ENCODE measurements at regions not wholly inside any gene's neighbourhood (a gene's known extent, or its start where the extent isn't known, plus 50 kb on each side); places are given as distances from the start of the nearest gene placed in this dataset.

DNA sequence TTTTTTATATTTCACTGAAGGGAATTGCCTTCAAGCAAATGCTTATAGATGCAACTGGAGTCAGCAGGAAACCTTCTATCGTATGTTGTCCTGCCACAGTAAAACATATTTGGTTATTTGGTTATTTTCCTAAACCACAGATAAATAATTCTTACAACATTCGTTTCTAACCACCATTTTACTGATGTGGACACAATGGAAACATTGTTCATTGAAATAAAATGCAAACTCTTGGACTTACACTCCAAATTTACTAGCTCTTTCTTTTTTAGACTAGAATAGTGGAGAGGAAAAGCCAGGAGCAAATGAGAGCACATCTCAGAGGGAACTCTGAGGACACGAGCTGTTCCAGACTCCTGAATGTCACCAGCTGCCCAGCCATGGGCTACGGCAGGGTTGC lies 114.8 kb downstream of the RPS12 start:
- no peak for DNase-seq
- no peaks in the 10 kb centered on the region for H3K27me3 ChIP-seq
- H3K4me1 ChIP-seq, result no peaks in the 10 kb centered on the region
- intact Hi-C loops (cut with DNase I; ENCODE audit: low total_unique reads) (no loop called here), in situ Hi-C loops (cut with MboI; ENCODE audit: low pct_ligation_motif_present in 1 of 4, low pct_unique_long_range_greater_than_20kb in 1 of 4, low sequenced_read_pairs in 3 of 4) (no loop called here)
- no peaks in the 10 kb centered on the region for H3K36me3 ChIP-seq
- no peaks in the 10 kb centered on the region for H3K9me3 ChIP-seq
- H3K4me3 ChIP-seq, result no peak overlapping the region
- no peak overlapping the region for H3K27ac ChIP-seq
- TF ChIP-seq POLR2A (IDR thresholded peaks at IDR 0.05), result no peak
- no peak for TF ChIP-seq EP300 (IDR thresholded peaks at IDR 0.05; ENCODE audit: low read depth)
- TF ChIP-seq, protein P1, sequence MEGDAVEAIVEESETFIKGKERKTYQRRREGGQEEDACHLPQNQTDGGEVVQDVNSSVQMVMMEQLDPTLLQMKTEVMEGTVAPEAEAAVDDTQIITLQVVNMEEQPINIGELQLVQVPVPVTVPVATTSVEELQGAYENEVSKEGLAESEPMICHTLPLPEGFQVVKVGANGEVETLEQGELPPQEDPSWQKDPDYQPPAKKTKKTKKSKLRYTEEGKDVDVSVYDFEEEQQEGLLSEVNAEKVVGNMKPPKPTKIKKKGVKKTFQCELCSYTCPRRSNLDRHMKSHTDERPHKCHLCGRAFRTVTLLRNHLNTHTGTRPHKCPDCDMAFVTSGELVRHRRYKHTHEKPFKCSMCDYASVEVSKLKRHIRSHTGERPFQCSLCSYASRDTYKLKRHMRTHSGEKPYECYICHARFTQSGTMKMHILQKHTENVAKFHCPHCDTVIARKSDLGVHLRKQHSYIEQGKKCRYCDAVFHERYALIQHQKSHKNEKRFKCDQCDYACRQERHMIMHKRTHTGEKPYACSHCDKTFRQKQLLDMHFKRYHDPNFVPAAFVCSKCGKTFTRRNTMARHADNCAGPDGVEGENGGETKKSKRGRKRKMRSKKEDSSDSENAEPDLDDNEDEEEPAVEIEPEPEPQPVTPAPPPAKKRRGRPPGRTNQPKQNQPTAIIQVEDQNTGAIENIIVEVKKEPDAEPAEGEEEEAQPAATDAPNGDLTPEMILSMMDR (IDR thresholded peaks at IDR 0.05), result no peak
- no peak for TF ChIP-seq POLR2AphosphoS5 (IDR thresholded peaks at IDR 0.05)
- WGBS, 2 donors (ENCODE audit: low coverage in 1 of 2), result 51 to 59% methylated on average over 4 of the region's 4 CpGs

DNA sequence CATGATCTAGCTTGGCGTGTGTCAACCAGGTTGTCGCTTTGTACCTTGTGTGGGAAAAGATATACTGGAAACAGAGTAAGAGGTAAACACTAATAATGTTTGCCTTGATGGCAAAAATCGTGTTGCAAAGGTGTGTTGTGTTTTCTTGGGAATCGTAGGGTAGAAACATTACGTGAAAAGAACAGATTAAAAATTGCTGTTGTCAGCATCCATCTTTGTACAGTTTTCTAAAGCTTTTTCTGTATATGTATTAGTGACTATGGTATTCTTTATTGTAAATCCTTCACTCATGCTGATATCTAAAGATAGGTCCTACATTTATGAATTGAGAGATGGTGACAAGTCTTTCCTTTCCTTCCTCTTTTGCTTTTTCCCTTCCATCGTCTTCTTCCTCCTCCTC lies 116.9 kb downstream of the RPS12 start:
- Histone ChIP-seq H3K27ac (no peak overlapping the region), H3K9me3 (no peaks in the 10 kb centered on the region), H3K4me3 (no peak overlapping the region), H3K27me3 (no peaks in the 10 kb centered on the region), H3K4me1 (no peaks in the 10 kb centered on the region), H3K36me3 (no peaks in the 10 kb centered on the region)
- no peak for DNase-seq
- intact Hi-C loops (cut with DNase I; ENCODE audit: low total_unique reads) (no loop called here), in situ Hi-C loops (cut with MboI; ENCODE audit: low pct_ligation_motif_present in 1 of 4, low pct_unique_long_range_greater_than_20kb in 1 of 4, low sequenced_read_pairs in 3 of 4) (no loop called here)
- TF ChIP-seq, protein P1 (IDR thresholded peaks at IDR 0.05), result no peak
- TF ChIP-seq POLR2AphosphoS5 (IDR thresholded peaks at IDR 0.05), result no peak
- WGBS, 2 donors (ENCODE audit: low coverage in 1 of 2), result 79 to 81% methylated on average over 6 of the region's 6 CpGs

DNA sequence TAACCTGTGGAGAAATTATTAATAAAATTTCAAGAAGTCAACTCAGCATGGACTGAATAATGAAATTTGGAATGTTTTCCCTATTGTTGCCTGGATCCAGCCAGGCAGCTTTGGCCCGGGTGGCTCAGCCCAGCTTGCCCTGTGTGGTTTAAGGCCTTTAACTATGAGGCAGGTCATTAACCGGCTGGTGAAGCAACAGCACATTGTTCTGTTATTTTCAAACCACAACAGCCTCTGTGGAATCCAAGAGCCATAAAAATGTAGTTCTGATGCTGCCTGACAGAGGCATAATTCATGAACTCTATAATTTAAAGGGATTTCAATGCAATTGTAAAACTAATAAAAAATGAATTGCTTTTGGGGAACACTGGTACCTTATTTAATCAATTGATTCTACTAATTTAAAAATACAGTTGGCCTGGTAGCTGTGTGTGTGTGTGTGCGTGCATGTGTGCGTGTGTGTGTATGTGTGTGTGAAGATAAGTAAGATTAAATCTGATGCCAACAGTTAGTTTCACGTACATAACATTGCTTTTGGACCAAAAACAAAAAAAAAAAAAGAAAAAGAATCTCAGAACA lies 117.7 kb downstream of the RPS12 start:
- Histone ChIP-seq H3K9me3 (no peaks in the 10 kb centered on the region), H3K27ac (no peak overlapping the region), H3K36me3 (no peaks in the 10 kb centered on the region), H3K4me3 (no peak overlapping the region), H3K4me1 (no peaks in the 10 kb centered on the region), H3K27me3 (no peaks in the 10 kb centered on the region)
- TF ChIP-seq POLR2AphosphoS5 (IDR thresholded peaks at IDR 0.05), result no peak
- TF ChIP-seq, protein P1 (IDR thresholded peaks at IDR 0.05), result no peak
- TF ChIP-seq EP300 (IDR thresholded peaks at IDR 0.05; ENCODE audit: low read depth), result no peak
- no peak for TF ChIP-seq POLR2A (IDR thresholded peaks at IDR 0.05)
- intact Hi-C loops (cut with DNase I; ENCODE audit: low total_unique reads), result no loop called here
- in situ Hi-C loops (cut with MboI; ENCODE audit: low pct_ligation_motif_present in 1 of 4, low pct_unique_long_range_greater_than_20kb in 1 of 4, low sequenced_read_pairs in 3 of 4), result no loop called here
- DNase-seq, result no peak
- WGBS, 2 donors (ENCODE audit: low coverage in 1 of 2), result 53 to 54% methylated on average over 5 of the region's 5 CpGs

DNA sequence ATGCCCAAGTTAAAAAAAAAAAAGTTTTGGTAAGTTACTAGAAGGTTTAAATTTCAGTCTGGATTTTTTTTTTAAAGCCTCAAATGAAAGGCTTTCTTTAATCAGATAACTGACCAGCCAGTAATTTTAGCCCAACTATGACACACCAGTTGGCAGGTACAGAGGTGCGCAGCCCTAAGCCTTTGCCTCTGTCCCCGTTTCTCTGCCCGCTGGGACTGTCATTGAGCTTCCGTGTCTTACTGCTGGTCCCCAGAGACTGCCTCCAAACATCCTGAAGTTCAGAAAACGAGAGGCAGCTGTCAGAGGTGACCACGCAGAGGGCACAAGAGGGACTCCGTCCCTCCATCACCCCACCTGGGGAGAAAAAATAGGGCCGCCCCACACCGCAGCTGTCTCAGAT lies 118.2 kb downstream of the RPS12 start:
- DNase-seq, result no peak
- TF ChIP-seq, protein P1 (IDR thresholded peaks at IDR 0.05), result no peak
- 86% methylated on average over 9 of the region's 9 CpGs; no CpG with 5 or more reads in 1 of the 2 donors for WGBS, 2 donors (ENCODE audit: low coverage in 1 of 2)
- H3K4me1 ChIP-seq, result no peaks in the 10 kb centered on the region
- H3K9me3 ChIP-seq, result no peaks in the 10 kb centered on the region
- intact Hi-C loops (cut with DNase I; ENCODE audit: low total_unique reads), result no loop called here
- no peaks in the 10 kb centered on the region for H3K36me3 ChIP-seq
- in situ Hi-C loops (cut with MboI; ENCODE audit: low pct_ligation_motif_present in 1 of 4, low pct_unique_long_range_greater_than_20kb in 1 of 4, low sequenced_read_pairs in 3 of 4), result no loop called here
- no peaks in the 10 kb centered on the region for H3K27me3 ChIP-seq
- H3K27ac ChIP-seq, result no peak overlapping the region
- H3K4me3 ChIP-seq, result no peak overlapping the region

Data from transverse colon (tissue), 4 donors.